Astrocyte (in vitro differentiated cells and primary cell): ENCODE measurements at regions not wholly inside any gene's neighbourhood (a gene's known extent, or its start where the extent isn't known, plus 50 kb on each side); places are given as distances from the start of the nearest gene placed in this dataset.

Experiments used
- DNase-seq: peaks from one replicate; pipeline ENCODE4 v3.0.0-alpha.2; 2010; ENCODE audit warnings: low read depth
- FAIRE-seq: peaks from 2 replicates; lab custom pipeline; 2011; peaks lifted over from hg19 to GRCh38; lab: Jason Lieb, UNC
- H2AFZ ChIP-seq: 2 replicates; pipeline ENCODE4 v1.6.0; 2012; ENCODE audit warnings: low read depth, low read length, inconsistent platforms
- H3K27ac ChIP-seq: 2 replicates; pipeline ENCODE4 v1.5.1; 2011; ENCODE audit warnings: low read depth, low read length, inconsistent platforms
- H3K27me3 ChIP-seq: 2 replicates; pipeline ENCODE4 v1.6.0; 2011; ENCODE audit warnings: low read length, inconsistent platforms; ENCODE audit not compliant: insufficient read depth
- H3K36me3 ChIP-seq: 2 replicates; pipeline ENCODE4 v1.5.1; 2011; ENCODE audit warnings: low read length, inconsistent platforms; ENCODE audit not compliant: insufficient read depth
- H3K4me1 ChIP-seq: 2 replicates; pipeline ENCODE4 v1.5.1; 2011; ENCODE audit warnings: low read length, inconsistent platforms; ENCODE audit not compliant: insufficient read depth
- H3K4me2 ChIP-seq: 2 replicates; pipeline ENCODE4 v1.6.0; 2012; ENCODE audit warnings: low read length, inconsistent platforms
- H3K4me3 ChIP-seq: 2 replicates; pipeline ENCODE4 v1.5.1; 2011; ENCODE audit warnings: low read depth, mild to moderate bottlenecking, low read length, inconsistent platforms; ENCODE audit not compliant: insufficient read depth
- H3K79me2 ChIP-seq: 2 replicates; pipeline ENCODE4 v1.6.0; 2012; ENCODE audit warnings: mild to moderate bottlenecking, low read length, inconsistent platforms; ENCODE audit not compliant: insufficient read depth
- H3K9ac ChIP-seq: 2 replicates; pipeline ENCODE4 v1.6.0; 2012; ENCODE audit warnings: mild to moderate bottlenecking, low read length, inconsistent platforms
- H3K9me3 ChIP-seq: 2 replicates; pipeline ENCODE4 v1.5.1; 2012; ENCODE audit warnings: low read depth, mild to moderate bottlenecking, low read length, inconsistent platforms; ENCODE audit not compliant: insufficient read depth
- H4K20me1 ChIP-seq: 2 replicates; pipeline ENCODE4 v1.6.0; 2012; ENCODE audit warnings: low read length, inconsistent platforms; ENCODE audit not compliant: insufficient read depth
- H3K27ac Mint-ChIP-seq: one replicate; pipeline ENCODE4 v1.8.0; 2021; ENCODE audit warnings: mild to moderate bottlenecking, mixed read lengths; ENCODE audit not compliant: unreplicated experiment
- H3K27me3 Mint-ChIP-seq: one replicate; pipeline ENCODE4 v1.8.0; 2021; ENCODE audit warnings: low read depth, mixed read lengths; ENCODE audit not compliant: unreplicated experiment
- H3K36me3 Mint-ChIP-seq: one replicate; pipeline ENCODE4 v1.8.0; 2021; ENCODE audit warnings: low read depth, mixed read lengths; ENCODE audit not compliant: unreplicated experiment
- H3K4me1 Mint-ChIP-seq: one replicate; pipeline ENCODE4 v1.8.0; 2021; ENCODE audit warnings: low read depth, mixed read lengths; ENCODE audit not compliant: unreplicated experiment
- H3K4me3 Mint-ChIP-seq: one replicate; pipeline ENCODE4 v1.8.0; 2021; ENCODE audit warnings: mild to moderate bottlenecking, moderate library complexity, mixed read lengths; ENCODE audit not compliant: unreplicated experiment
- H3K9me3 Mint-ChIP-seq: one replicate; pipeline ENCODE4 v1.8.0; 2021; ENCODE audit warnings: mild to moderate bottlenecking, mixed read lengths; ENCODE audit not compliant: unreplicated experiment
- CTCF ChIP-seq: IDR thresholded peaks from 2 replicates; pipeline ENCODE4 v1.5.1; 2011; ENCODE audit warnings: low read depth, mild to moderate bottlenecking, inconsistent platforms, low read length, moderate library complexity; ENCODE audit not compliant: insufficient read depth
- EZH2 ChIP-seq: IDR thresholded peaks from 2 replicates; pipeline ENCODE4 v1.6.1; 2012; ENCODE audit warnings: mild to moderate bottlenecking, low read length, inconsistent platforms; ENCODE audit not compliant: insufficient read depth

GRCh38 chr5:110203661-110204060 is 513.9 kb downstream of the MAN2A1 start:
- H2AFZ ChIP-seq = no peak overlapping the region
- peaks cover 8% of the 10 kb centered on the region for H3K9me3 Mint-ChIP-seq
- no peaks in the 10 kb centered on the region for H3K4me1 ChIP-seq
- H3K27me3 ChIP-seq = no peaks in the 10 kb centered on the region
- H3K27ac ChIP-seq = no peak overlapping the region
- no peaks in the 10 kb centered on the region for H4K20me1 ChIP-seq
- no peaks in the 10 kb centered on the region for H3K4me1 Mint-ChIP-seq
- H3K36me3 Mint-ChIP-seq = no peaks in the 10 kb centered on the region
- H3K79me2 ChIP-seq = no peaks in the 10 kb centered on the region
- FAIRE-seq = no peak
- no peak overlapping the region for H3K9ac ChIP-seq
- peaks cover 2% of the 10 kb centered on the region for H3K9me3 ChIP-seq
- H3K36me3 ChIP-seq = no peaks in the 10 kb centered on the region
- H3K4me3 ChIP-seq = no peak overlapping the region
- H3K27ac Mint-ChIP-seq = no peak overlapping the region
- TF ChIP-seq CTCF (no peak), EZH2 (no peak)
- peaks cover 2% of the 10 kb centered on the region for H3K27me3 Mint-ChIP-seq
- H3K4me2 ChIP-seq = no peak overlapping the region
- no peak overlapping the region for H3K4me3 Mint-ChIP-seq
- peak; percentile 12 for DNase-seq

GRCh38 chr5:110209401-110209800 is 517.1 kb downstream of the TMEM232 start:
- TF ChIP-seq EZH2 = no peak
- no peak for TF ChIP-seq CTCF
- Mint-ChIP-seq H3K36me3 (no peaks in the 10 kb centered on the region), H3K9me3 (peaks cover 8% of the 10 kb centered on the region), H3K27ac (no peak overlapping the region), H3K4me3 (no peak overlapping the region), H3K27me3 (no peaks in the 10 kb centered on the region), H3K4me1 (no peaks in the 10 kb centered on the region)
- H3K9me3 ChIP-seq = peaks cover 2% of the 10 kb centered on the region
- FAIRE-seq (no peak), DNase-seq (no peak)
- H2AFZ ChIP-seq = no peak overlapping the region
- no peaks in the 10 kb centered on the region for H4K20me1 ChIP-seq
- H3K4me2 ChIP-seq = no peak overlapping the region
- no peaks in the 10 kb centered on the region for H3K36me3 ChIP-seq
- no peak overlapping the region for H3K9ac ChIP-seq
- H3K27ac ChIP-seq = no peak overlapping the region
- H3K27me3 ChIP-seq = no peaks in the 10 kb centered on the region
- H3K4me3 ChIP-seq = no peak overlapping the region
- no peaks in the 10 kb centered on the region for H3K79me2 ChIP-seq
- H3K4me1 ChIP-seq = no peaks in the 10 kb centered on the region

DNA sequence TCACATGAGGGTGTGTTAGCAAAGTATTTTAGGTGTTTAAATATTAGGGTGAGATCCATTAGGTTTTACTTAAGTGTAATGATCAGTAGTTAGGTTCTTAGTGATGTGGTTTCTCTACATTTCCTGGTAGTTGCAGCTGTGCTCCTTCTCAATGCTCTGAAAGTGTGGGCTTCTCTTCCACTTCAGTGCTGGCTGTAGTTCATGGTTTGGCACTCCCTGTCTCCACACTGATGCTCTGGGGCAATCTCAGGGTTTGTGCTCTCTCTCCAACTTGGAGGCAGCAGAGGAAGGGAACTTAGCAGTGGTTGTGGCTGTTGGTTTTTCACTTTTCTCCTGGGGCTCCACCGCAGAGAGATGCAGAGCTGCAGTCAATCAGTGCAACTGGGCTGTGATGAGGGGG is 507.5 kb downstream of the TMEM232 start:
- no peak overlapping the region for H3K27ac ChIP-seq
- no peak overlapping the region for H3K4me3 ChIP-seq
- H4K20me1 ChIP-seq = no peaks in the 10 kb centered on the region
- no peaks in the 10 kb centered on the region for H3K36me3 ChIP-seq
- Mint-ChIP-seq H3K27ac (no peak overlapping the region), H3K27me3 (no peaks in the 10 kb centered on the region), H3K36me3 (peaks cover 2% of the 10 kb centered on the region), H3K4me3 (no peak overlapping the region), H3K4me1 (no peaks in the 10 kb centered on the region), H3K9me3 (peaks cover 22% of the 10 kb centered on the region)
- no peak for DNase-seq
- H3K27me3 ChIP-seq = no peaks in the 10 kb centered on the region
- H2AFZ ChIP-seq = no peak overlapping the region
- H3K4me2 ChIP-seq = no peak overlapping the region
- FAIRE-seq = no peak
- TF ChIP-seq EZH2 = no peak
- no peak for TF ChIP-seq CTCF
- H3K9ac ChIP-seq = no peak overlapping the region
- H3K4me1 ChIP-seq = no peaks in the 10 kb centered on the region
- H3K79me2 ChIP-seq = no peaks in the 10 kb centered on the region
- no peaks in the 10 kb centered on the region for H3K9me3 ChIP-seq
